SU-DHL-6 (cell line): ENCODE measurements at regions not wholly inside any gene's neighbourhood (a gene's known extent, or its start where the extent isn't known, plus 50 kb on each side); places are given as distances from the start of the nearest gene placed in this dataset.

Experiments
- CTCF ChIP-seq: fragments of 200-600 bp; sonication (generic); IDR thresholded peaks from one replicate; pipeline ENCODE4 v1.5.1; 2017; ENCODE audit warnings: antibody characterized with exemption, mild to moderate bottlenecking, low read length, moderate library complexity; ENCODE audit not compliant: insufficient read depth, poor library complexity, severe bottlenecking
- EZH2phosphoT487 ChIP-seq: fragments of 200-600 bp; sonication (generic), shearing (Covaris generic); conservative IDR thresholded peaks from 2 replicates; pipeline ENCODE4 v1.6.1; 2018; ENCODE audit warnings: mild to moderate bottlenecking, antibody characterized with exemption, low read length, moderate library complexity, mixed read lengths

GRCh38 chr2:234671716-234672115 lies 174.8 kb upstream of the ARL4C start:
- TF ChIP-seq CTCF (no peak), EZH2phosphoT487 (no peak)
